HEK293T (cell line): ENCODE measurements at regions not wholly inside any gene's neighbourhood (a gene's known extent, or its start where the extent isn't known, plus 50 kb on each side); places are given as distances from the start of the nearest gene placed in this dataset.

ENCODE experiments used
- FOXK2 ChIP-seq: fragments of 450-650 bp; IDR thresholded peaks from 2 replicates; pipeline ENCODE4 v1.6.1; 2016; ENCODE audit warnings: mild to moderate bottlenecking
- L3MBTL2 ChIP-seq: fragments of 450-650 bp; conservative IDR thresholded peaks from 2 replicates; pipeline ENCODE4 v1.6.1; 2016; ENCODE audit warnings: mild to moderate bottlenecking
- PKNOX1 ChIP-seq: fragments of 450-650 bp; IDR thresholded peaks from 2 replicates; pipeline ENCODE4 v1.6.1; 2016
- SP1 ChIP-seq: fragments of 450-650 bp; IDR thresholded peaks from 2 replicates; pipeline ENCODE4 v1.6.1; 2017

GRCh38 chr2:3956406-3956805 lies 253.0 kb downstream of the DCDC2C start:
- TF ChIP-seq L3MBTL2 (no peak), PKNOX1 (no peak), SP1 (no peak), FOXK2 (no peak)
